ENCODE measurements at regions not wholly inside any gene's neighbourhood (a gene's known extent, or its start where the extent isn't known, plus 50 kb on each side); places are given as distances from the start of the nearest gene placed in this dataset.

GRCh38 chr11:11047851-11048610, 190.2 kb upstream of the ZBED5 start:
- Histone ChIP-seq H3K36me3 (ENCODE audit: control insufficient read depth, low read depth, low read length) (no peaks in the 10 kb centered on the region), H3K4me3 (ENCODE audit: low read length) (no peak overlapping the region), H3K27ac (ENCODE audit: low read length) (no peak overlapping the region), H3K4me1 (ENCODE audit: control insufficient read depth, low read depth, low read length) (no peaks in the 10 kb centered on the region), H3K9ac (ENCODE audit: low read length) (no peak overlapping the region), H3K9me3 (ENCODE audit: control insufficient read depth, low read depth, low read length) (no peaks in the 10 kb centered on the region), H3K27me3 (ENCODE audit: control insufficient read depth, insufficient read depth, low read length) (no peaks in the 10 kb centered on the region)

DNA sequence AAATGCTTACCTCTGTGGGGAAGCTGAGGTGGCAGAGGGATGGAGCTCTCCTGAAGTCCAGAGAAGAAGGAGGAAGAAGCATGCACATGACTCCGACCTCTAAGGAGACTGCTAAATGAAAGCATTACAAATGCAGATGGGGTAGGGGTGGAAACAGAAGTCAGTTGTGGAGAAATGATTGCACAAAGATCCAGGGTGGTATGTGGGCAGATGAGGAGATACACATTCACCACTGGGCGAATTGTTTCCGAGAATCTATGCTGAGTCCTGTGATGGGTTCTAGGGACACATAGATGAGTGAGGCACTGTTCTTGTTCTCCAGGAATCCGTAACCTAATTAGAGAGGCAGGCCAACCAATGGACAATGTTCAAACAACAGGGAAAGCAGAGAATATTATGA, 188.9 kb upstream of the ZBED5 start:
- H3K4me3 ChIP-seq (ENCODE audit: low read length) = no peak overlapping the region
- no peak overlapping the region for H3K27ac ChIP-seq (ENCODE audit: low read length)
- H3K36me3 ChIP-seq (ENCODE audit: control insufficient read depth, low read depth, low read length) = no peaks in the 10 kb centered on the region
- no peaks in the 10 kb centered on the region for H3K9me3 ChIP-seq (ENCODE audit: control insufficient read depth, low read depth, low read length)
- no peak overlapping the region for H3K9ac ChIP-seq (ENCODE audit: low read length)
- no peaks in the 10 kb centered on the region for H3K27me3 ChIP-seq (ENCODE audit: control insufficient read depth, insufficient read depth, low read length)
- no peaks in the 10 kb centered on the region for H3K4me1 ChIP-seq (ENCODE audit: control insufficient read depth, low read depth, low read length)

DNA sequence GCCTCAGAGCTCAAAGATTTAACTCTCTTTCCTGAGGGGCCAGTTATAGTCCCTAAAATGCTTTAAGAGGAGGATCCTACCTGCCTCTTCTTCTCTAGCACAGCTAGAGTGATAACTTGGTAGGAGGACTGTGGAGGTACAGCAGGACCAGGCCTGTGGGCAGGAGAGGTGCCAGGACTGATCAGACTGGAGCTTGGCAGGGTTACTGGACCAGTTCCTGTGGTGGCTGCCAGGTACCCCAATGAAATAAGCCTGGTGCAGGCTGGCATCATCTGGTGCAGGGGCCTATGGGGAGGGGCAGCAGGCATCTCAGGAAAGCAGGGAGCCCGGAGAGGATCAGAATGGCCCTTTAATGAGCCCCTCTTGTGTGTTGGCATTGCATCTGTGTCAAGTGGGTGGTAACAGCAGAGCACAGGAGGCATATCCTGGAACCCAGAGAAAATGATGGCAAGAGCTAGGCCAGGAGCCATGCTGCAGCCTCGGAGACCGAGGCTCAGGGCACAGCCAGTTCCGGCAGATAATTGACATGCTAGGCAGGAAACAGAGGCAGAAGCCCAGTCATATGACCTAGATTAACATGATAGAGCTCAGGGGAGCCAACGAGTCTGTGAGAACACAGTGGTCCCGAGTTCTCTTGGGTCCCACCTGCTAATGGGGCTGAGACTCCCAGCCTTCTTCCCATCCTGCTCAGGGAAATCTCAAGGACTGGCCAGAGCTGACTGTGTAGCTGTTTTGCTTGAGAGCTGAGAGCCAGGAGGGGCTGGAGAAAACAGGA, 187.5 kb upstream of the ZBED5 start:
- no peaks in the 10 kb centered on the region for H3K36me3 ChIP-seq (ENCODE audit: control insufficient read depth, low read depth, low read length)
- H3K27me3 ChIP-seq (ENCODE audit: control insufficient read depth, insufficient read depth, low read length) = no peaks in the 10 kb centered on the region
- no peaks in the 10 kb centered on the region for H3K9me3 ChIP-seq (ENCODE audit: control insufficient read depth, low read depth, low read length)
- H3K4me1 ChIP-seq (ENCODE audit: control insufficient read depth, low read depth, low read length) = no peaks in the 10 kb centered on the region
- no peak overlapping the region for H3K4me3 ChIP-seq (ENCODE audit: low read length)
- H3K27ac ChIP-seq (ENCODE audit: low read length) = no peak overlapping the region
- no peak overlapping the region for H3K9ac ChIP-seq (ENCODE audit: low read length)

DNA sequence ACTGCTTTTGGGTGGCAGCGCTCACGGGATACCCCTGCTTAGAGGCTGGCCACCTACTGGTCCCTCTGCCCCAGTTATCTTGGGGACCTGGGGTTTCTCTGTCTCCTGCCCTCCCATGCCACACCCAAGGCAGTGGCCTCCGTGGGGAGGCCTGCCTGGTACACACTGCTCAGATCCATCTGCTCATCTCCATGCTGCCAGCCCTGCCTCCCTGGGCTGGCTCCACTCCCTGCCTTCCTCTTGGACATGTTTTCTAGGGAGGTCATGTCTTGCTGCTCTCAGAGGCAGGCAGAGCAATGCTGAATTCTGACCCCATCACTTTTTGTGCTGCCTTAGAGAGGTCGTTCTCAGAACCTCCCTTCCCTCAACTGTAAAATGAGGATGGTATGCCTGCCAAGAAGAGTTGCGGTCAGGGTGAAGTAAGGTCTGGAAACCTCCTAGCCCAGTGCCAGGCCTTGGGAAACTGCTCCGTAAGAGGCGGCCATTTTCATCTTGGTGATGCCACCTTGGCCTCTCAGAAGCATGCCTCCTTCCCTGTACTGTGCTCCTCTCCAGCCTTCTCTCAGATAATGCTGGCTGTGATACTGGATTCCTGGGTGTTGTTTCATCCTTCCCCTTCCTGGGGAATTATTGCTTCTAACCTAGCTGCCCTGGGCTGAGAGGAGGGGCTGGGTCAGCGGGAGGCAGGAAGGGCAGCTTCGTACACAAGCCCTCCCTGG, 186.4 kb upstream of the ZBED5 start:
- Histone ChIP-seq H3K4me1 (ENCODE audit: control insufficient read depth, low read depth, low read length) (no peaks in the 10 kb centered on the region), H3K27me3 (ENCODE audit: control insufficient read depth, insufficient read depth, low read length) (no peaks in the 10 kb centered on the region), H3K4me3 (ENCODE audit: low read length) (no peak overlapping the region), H3K9ac (ENCODE audit: low read length) (no peak overlapping the region), H3K9me3 (ENCODE audit: control insufficient read depth, low read depth, low read length) (no peaks in the 10 kb centered on the region), H3K36me3 (ENCODE audit: control insufficient read depth, low read depth, low read length) (no peaks in the 10 kb centered on the region), H3K27ac (ENCODE audit: low read length) (no peak overlapping the region)

GRCh38 chr11:11043721-11044120, 185.9 kb upstream of the ZBED5 start:
- Histone ChIP-seq H3K4me3 (ENCODE audit: low read length) (no peak overlapping the region), H3K27ac (ENCODE audit: low read length) (no peak overlapping the region), H3K36me3 (ENCODE audit: control insufficient read depth, low read depth, low read length) (no peaks in the 10 kb centered on the region), H3K9ac (ENCODE audit: low read length) (no peak overlapping the region), H3K27me3 (ENCODE audit: control insufficient read depth, insufficient read depth, low read length) (no peaks in the 10 kb centered on the region), H3K9me3 (ENCODE audit: control insufficient read depth, low read depth, low read length) (no peaks in the 10 kb centered on the region), H3K4me1 (ENCODE audit: control insufficient read depth, low read depth, low read length) (no peaks in the 10 kb centered on the region)

GRCh38 chr11:11039208-11039965, 181.5 kb upstream of the ZBED5 start:
- Histone ChIP-seq H3K27me3 (ENCODE audit: control insufficient read depth, insufficient read depth, low read length) (no peaks in the 10 kb centered on the region), H3K9me3 (ENCODE audit: control insufficient read depth, low read depth, low read length) (no peaks in the 10 kb centered on the region), H3K9ac (ENCODE audit: low read length) (no peak overlapping the region), H3K4me1 (ENCODE audit: control insufficient read depth, low read depth, low read length) (no peaks in the 10 kb centered on the region), H3K27ac (ENCODE audit: low read length) (no peak overlapping the region), H3K4me3 (ENCODE audit: low read length) (no peak overlapping the region), H3K36me3 (ENCODE audit: control insufficient read depth, low read depth, low read length) (no peaks in the 10 kb centered on the region)

DNA sequence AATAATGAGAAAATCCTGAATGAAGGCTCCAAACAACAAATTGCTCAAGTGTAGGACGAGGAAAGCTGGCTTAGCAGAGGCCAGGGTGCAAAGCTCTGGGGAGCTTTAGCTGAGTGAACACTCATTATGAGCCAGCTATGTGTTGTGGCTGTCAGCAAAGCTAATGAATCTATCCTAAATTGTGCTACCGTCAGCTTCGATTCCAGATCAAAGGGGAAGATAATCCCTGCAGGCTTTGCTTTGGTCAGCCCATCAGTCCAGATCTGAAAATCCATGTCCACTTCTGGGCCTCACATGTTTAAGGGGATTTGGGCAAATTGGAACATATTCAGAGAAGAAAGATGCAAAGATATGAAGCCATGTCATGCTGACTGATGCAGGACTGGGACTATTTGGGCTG, 180.9 kb upstream of the ZBED5 start:
- no peaks in the 10 kb centered on the region for H3K36me3 ChIP-seq (ENCODE audit: control insufficient read depth, low read depth, low read length)
- H3K4me3 ChIP-seq (ENCODE audit: low read length) = no peak overlapping the region
- no peaks in the 10 kb centered on the region for H3K27me3 ChIP-seq (ENCODE audit: control insufficient read depth, insufficient read depth, low read length)
- no peak overlapping the region for H3K9ac ChIP-seq (ENCODE audit: low read length)
- no peaks in the 10 kb centered on the region for H3K4me1 ChIP-seq (ENCODE audit: control insufficient read depth, low read depth, low read length)
- H3K9me3 ChIP-seq (ENCODE audit: control insufficient read depth, low read depth, low read length) = no peaks in the 10 kb centered on the region
- no peak overlapping the region for H3K27ac ChIP-seq (ENCODE audit: low read length)

- H3K4me3 ChIP-seq (ENCODE audit: low read length) = no peak overlapping the region
- H3K4me1 ChIP-seq (ENCODE audit: control insufficient read depth, low read depth, low read length) = no peaks in the 10 kb centered on the region
- H3K9ac ChIP-seq (ENCODE audit: low read length) = no peak overlapping the region
- no peaks in the 10 kb centered on the region for H3K27me3 ChIP-seq (ENCODE audit: control insufficient read depth, insufficient read depth, low read length)
- H3K36me3 ChIP-seq (ENCODE audit: control insufficient read depth, low read depth, low read length) = no peaks in the 10 kb centered on the region
- no peaks in the 10 kb centered on the region for H3K9me3 ChIP-seq (ENCODE audit: control insufficient read depth, low read depth, low read length)
- no peak overlapping the region for H3K27ac ChIP-seq (ENCODE audit: low read length)
Observed at GRCh38 chr11:11038352-11038751, 180.5 kb upstream of the ZBED5 start.

- Histone ChIP-seq H3K9ac (ENCODE audit: low read length) (no peak overlapping the region), H3K9me3 (ENCODE audit: control insufficient read depth, low read depth, low read length) (no peaks in the 10 kb centered on the region), H3K27ac (ENCODE audit: low read length) (no peak overlapping the region), H3K36me3 (ENCODE audit: control insufficient read depth, low read depth, low read length) (no peaks in the 10 kb centered on the region), H3K4me1 (ENCODE audit: control insufficient read depth, low read depth, low read length) (no peaks in the 10 kb centered on the region), H3K27me3 (ENCODE audit: control insufficient read depth, insufficient read depth, low read length) (no peaks in the 10 kb centered on the region), H3K4me3 (ENCODE audit: low read length) (no peak overlapping the region)
Observed at GRCh38 chr11:11036848-11037732, 179.2 kb upstream of the ZBED5 start.

- H3K27me3 ChIP-seq (ENCODE audit: control insufficient read depth, insufficient read depth, low read length) = no peaks in the 10 kb centered on the region
- no peak overlapping the region for H3K4me3 ChIP-seq (ENCODE audit: low read length)
- no peak overlapping the region for H3K9ac ChIP-seq (ENCODE audit: low read length)
- no peak overlapping the region for H3K27ac ChIP-seq (ENCODE audit: low read length)
- H3K4me1 ChIP-seq (ENCODE audit: control insufficient read depth, low read depth, low read length) = no peaks in the 10 kb centered on the region
- no peaks in the 10 kb centered on the region for H3K9me3 ChIP-seq (ENCODE audit: control insufficient read depth, low read depth, low read length)
- no peaks in the 10 kb centered on the region for H3K36me3 ChIP-seq (ENCODE audit: control insufficient read depth, low read depth, low read length)
Observed at GRCh38 chr11:11036185-11036847, 178.5 kb upstream of the ZBED5 start.
